K562 (cell line): ENCODE measurements at regions not wholly inside any gene's neighbourhood (a gene's known extent, or its start where the extent isn't known, plus 50 kb on each side); places are given as distances from the start of the nearest gene placed in this dataset.

Experiments
- FIP1L1 ChIP-seq: fragments of 200-400 bp; formaldehyde crosslinking; IDR thresholded peaks from 2 replicates; pipeline ENCODE4 v1.6.1; 2018; ENCODE audit warnings: mild to moderate bottlenecking, low read depth, low read length; ENCODE audit not compliant: poor library complexity, severe bottlenecking
- FUS ChIP-seq: fragments of 200-400 bp; formaldehyde crosslinking; optimal IDR thresholded peaks from 2 replicates; pipeline ENCODE3; 2017; ENCODE audit warnings: low read depth, low read length
- GATAD2B ChIP-seq: fragments of 450-650 bp; IDR thresholded peaks from 2 replicates; pipeline ENCODE4 v1.6.1; 2017; ENCODE audit warnings: mild to moderate bottlenecking, borderline replicate concordance
- HNRNPK ChIP-seq: fragments of 200-400 bp; formaldehyde crosslinking; IDR thresholded peaks from one replicate; pipeline ENCODE4 v1.6.1; 2018; ENCODE audit warnings: mild to moderate bottlenecking, low read depth, low read length; ENCODE audit not compliant: poor library complexity, severe bottlenecking
- JUND ChIP-seq, 2 experiments: IDR thresholded peaks; 2 replicates in 1 of 2; 3 replicates in 1 of 2; pipeline ENCODE4 v1.6.1; 2011; ENCODE audit warnings: borderline replicate concordance in 2 of 2, low read depth in 2 of 2, low read length in 2 of 2, improper control_type of control experiment in 1 of 2, missing biosample characterization in 1 of 2, missing genetic modification characterization in 1 of 2, missing genetic modification reagents in 1 of 2
- KAT8 ChIP-seq: fragments of 450-650 bp; IDR thresholded peaks from 2 replicates; pipeline ENCODE4 v1.6.1; 2016; ENCODE audit warnings: low read depth, mild to moderate bottlenecking
- MTA3 ChIP-seq: fragments of 450-650 bp; formaldehyde crosslinking; IDR thresholded peaks from 2 replicates; pipeline ENCODE4 v1.6.1; 2017; ENCODE audit warnings: mild to moderate bottlenecking, borderline replicate concordance
- SOX6 ChIP-seq: fragments of 450-650 bp; IDR thresholded peaks from 2 replicates; pipeline ENCODE4 v1.6.1; 2014; ENCODE audit warnings: mild to moderate bottlenecking
- ZFPM2 ChIP-seq: fragments of 250-450 bp; sonication (Bioruptor Pico); IDR thresholded peaks from 2 replicates; pipeline ENCODE4 v1.5.1; 2022; ENCODE audit warnings: mild to moderate bottlenecking
- ZNF197 ChIP-seq: fragments of 200-800 bp; sonication (Bioruptor generic); IDR thresholded peaks from 2 replicates; pipeline ENCODE4 v1.6.1; 2016; ENCODE audit warnings: low read depth, missing genetic modification characterization, missing compliant biosample characterization
- ZNF324 ChIP-seq: fragments of 250-450 bp; sonication (Bioruptor Pico); IDR thresholded peaks from 2 replicates; pipeline ENCODE4 v1.4.0; 2020; ENCODE audit warnings: mild to moderate bottlenecking
- ZNF431 ChIP-seq: sonication (generic); formaldehyde crosslinking; IDR thresholded peaks from 2 replicates; pipeline ENCODE4 v1.8.0; 2022; ENCODE audit warnings: mild to moderate bottlenecking, missing genetic modification reagents
- ZNF644 ChIP-seq: fragments of 200-800 bp; sonication (Bioruptor generic); IDR thresholded peaks from 2 replicates; pipeline ENCODE4 v1.6.1; 2016; ENCODE audit warnings: low read depth, missing genetic modification characterization, missing compliant biosample characterization
- TF ChIP-seq, protein P1 (sequence below): sonication (generic); formaldehyde crosslinking; IDR thresholded peaks from 2 replicates; pipeline ENCODE4 v1.8.1; 2023; ENCODE audit warnings: mild to moderate bottlenecking, missing genetic modification reagents
- TF ChIP-seq, protein P2 (sequence below): fragments of 250-450 bp; sonication (Bioruptor Pico); IDR thresholded peaks from 2 replicates; pipeline ENCODE4 v1.4.0; 2020
- TF ChIP-seq, protein P3 (sequence below): sonication (generic); formaldehyde crosslinking; IDR thresholded peaks from 2 replicates; pipeline ENCODE4 v1.9.0; 2022; ENCODE audit warnings: mild to moderate bottlenecking, missing genetic modification reagents
- TF ChIP-seq, protein P4 (sequence below): sonication (generic); formaldehyde crosslinking; IDR thresholded peaks from 2 replicates; pipeline ENCODE4 v1.8.0; 2022; ENCODE audit warnings: missing genetic modification reagents, mild to moderate bottlenecking, borderline replicate concordance

DNA sequence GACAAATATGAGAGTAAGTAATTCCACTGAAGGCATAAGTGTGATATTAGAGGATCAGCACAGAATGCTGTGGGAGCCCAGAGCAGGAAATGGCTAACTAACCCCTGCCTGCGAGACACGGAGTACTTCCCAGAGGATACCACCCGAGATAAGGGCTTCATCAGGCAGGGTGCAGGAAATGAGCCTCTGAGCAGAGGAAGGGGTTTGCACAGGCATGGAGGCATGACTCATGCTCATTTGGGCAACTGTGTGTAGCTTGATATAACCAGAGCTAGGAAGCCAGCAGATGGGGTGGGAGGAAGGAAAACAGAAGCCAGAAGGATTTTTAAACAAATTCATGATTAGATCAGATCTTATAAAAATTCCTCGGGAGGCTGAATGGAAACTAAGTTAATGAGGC lies 70.0 kb upstream of the TSPAN5 start (continued):
- TF ChIP-seq, protein P1, sequence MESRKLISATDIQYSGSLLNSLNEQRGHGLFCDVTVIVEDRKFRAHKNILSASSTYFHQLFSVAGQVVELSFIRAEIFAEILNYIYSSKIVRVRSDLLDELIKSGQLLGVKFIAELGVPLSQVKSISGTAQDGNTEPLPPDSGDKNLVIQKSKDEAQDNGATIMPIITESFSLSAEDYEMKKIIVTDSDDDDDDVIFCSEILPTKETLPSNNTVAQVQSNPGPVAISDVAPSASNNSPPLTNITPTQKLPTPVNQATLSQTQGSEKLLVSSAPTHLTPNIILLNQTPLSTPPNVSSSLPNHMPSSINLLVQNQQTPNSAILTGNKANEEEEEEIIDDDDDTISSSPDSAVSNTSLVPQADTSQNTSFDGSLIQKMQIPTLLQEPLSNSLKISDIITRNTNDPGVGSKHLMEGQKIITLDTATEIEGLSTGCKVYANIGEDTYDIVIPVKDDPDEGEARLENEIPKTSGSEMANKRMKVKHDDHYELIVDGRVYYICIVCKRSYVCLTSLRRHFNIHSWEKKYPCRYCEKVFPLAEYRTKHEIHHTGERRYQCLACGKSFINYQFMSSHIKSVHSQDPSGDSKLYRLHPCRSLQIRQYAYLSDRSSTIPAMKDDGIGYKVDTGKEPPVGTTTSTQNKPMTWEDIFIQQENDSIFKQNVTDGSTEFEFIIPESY (CRISPR knock-in tag): no peak
- no peak for TF ChIP-seq ZNF197
- no peak for TF ChIP-seq MTA3
- no peak for TF ChIP-seq ZFPM2
- no peak for TF ChIP-seq HNRNPK
- TF ChIP-seq SOX6: 0 out of 2 replicates have a peak, but pooled peaks have one; percentile 27
- no peak for TF ChIP-seq ZNF644 (tag)
- TF ChIP-seq, protein P2, sequence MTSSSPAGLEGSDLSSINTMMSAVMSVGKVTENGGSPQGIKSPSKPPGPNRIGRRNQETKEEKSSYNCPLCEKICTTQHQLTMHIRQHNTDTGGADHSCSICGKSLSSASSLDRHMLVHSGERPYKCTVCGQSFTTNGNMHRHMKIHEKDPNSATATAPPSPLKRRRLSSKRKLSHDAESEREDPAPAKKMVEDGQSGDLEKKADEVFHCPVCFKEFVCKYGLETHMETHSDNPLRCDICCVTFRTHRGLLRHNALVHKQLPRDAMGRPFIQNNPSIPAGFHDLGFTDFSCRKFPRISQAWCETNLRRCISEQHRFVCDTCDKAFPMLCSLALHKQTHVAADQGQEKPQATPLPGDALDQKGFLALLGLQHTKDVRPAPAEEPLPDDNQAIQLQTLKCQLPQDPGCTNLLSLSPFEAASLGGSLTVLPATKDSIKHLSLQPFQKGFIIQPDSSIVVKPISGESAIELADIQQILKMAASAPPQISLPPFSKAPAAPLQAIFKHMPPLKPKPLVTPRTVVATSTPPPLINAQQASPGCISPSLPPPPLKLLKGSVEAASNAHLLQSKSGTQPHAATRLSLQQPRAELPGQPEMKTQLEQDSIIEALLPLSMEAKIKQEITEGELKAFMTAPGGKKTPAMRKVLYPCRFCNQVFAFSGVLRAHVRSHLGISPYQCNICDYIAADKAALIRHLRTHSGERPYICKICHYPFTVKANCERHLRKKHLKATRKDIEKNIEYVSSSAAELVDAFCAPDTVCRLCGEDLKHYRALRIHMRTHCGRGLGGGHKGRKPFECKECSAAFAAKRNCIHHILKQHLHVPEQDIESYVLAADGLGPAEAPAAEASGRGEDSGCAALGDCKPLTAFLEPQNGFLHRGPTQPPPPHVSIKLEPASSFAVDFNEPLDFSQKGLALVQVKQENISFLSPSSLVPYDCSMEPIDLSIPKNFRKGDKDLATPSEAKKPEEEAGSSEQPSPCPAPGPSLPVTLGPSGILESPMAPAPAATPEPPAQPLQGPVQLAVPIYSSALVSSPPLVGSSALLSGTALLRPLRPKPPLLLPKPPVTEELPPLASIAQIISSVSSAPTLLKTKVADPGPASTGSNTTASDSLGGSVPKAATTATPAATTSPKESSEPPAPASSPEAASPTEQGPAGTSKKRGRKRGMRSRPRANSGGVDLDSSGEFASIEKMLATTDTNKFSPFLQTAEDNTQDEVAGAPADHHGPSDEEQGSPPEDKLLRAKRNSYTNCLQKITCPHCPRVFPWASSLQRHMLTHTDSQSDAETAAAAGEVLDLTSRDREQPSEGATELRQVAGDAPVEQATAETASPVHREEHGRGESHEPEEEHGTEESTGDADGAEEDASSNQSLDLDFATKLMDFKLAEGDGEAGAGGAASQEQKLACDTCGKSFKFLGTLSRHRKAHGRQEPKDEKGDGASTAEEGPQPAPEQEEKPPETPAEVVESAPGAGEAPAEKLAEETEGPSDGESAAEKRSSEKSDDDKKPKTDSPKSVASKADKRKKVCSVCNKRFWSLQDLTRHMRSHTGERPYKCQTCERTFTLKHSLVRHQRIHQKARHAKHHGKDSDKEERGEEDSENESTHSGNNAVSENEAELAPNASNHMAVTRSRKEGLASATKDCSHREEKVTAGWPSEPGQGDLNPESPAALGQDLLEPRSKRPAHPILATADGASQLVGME (CRISPR knock-in tag): no peak
- no peak for TF ChIP-seq FUS
- TF ChIP-seq FIP1L1: no peak
- TF ChIP-seq, protein P3, sequence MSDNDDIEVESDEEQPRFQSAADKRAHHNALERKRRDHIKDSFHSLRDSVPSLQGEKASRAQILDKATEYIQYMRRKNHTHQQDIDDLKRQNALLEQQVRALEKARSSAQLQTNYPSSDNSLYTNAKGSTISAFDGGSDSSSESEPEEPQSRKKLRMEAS (CRISPR knock-in tag): no peak
- TF ChIP-seq, protein P4, sequence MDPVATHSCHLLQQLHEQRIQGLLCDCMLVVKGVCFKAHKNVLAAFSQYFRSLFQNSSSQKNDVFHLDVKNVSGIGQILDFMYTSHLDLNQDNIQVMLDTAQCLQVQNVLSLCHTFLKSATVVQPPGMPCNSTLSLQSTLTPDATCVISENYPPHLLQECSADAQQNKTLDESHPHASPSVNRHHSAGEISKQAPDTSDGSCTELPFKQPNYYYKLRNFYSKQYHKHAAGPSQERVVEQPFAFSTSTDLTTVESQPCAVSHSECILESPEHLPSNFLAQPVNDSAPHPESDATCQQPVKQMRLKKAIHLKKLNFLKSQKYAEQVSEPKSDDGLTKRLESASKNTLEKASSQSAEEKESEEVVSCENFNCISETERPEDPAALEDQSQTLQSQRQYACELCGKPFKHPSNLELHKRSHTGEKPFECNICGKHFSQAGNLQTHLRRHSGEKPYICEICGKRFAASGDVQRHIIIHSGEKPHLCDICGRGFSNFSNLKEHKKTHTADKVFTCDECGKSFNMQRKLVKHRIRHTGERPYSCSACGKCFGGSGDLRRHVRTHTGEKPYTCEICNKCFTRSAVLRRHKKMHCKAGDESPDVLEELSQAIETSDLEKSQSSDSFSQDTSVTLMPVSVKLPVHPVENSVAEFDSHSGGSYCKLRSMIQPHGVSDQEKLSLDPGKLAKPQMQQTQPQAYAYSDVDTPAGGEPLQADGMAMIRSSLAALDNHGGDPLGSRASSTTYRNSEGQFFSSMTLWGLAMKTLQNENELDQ: no peak
- TF ChIP-seq ZNF431: no peak
- no peak for TF ChIP-seq GATAD2B
- no peak for TF ChIP-seq KAT8
- peak; percentile 94 for TF ChIP-seq JUND (IDR thresholded peaks at IDR 0.05; ENCODE audit: borderline replicate concordance, low read depth, low read length)
- peak; percentile 90; the same call in 2 of the 3 replicates for TF ChIP-seq JUND (tag; IDR thresholded peaks at IDR 0.05; ENCODE audit: borderline replicate concordance, low read depth, low read length)
- TF ChIP-seq ZNF324 (CRISPR knock-in tag): no peak
